Upper lobe of left lung (tissue), 4 donors: ENCODE measurements at regions not wholly inside any gene's neighbourhood (a gene's known extent, or its start where the extent isn't known, plus 50 kb on each side); places are given as distances from the start of the nearest gene placed in this dataset.

Experiments
- CTCF ChIP-seq, 6 experiments: fragments of 450-650 bp in 4 of 6; fragments of 200-600 bp in 2 of 6; sonication (generic) in 2 of 6; IDR thresholded peaks; one replicate each; pipeline ENCODE4 v1.5.1; 2016 to 2019; ENCODE audit warnings: antibody characterized with exemption in 6 of 6
- EP300 ChIP-seq, 4 donors: sonication (generic); formaldehyde crosslinking; IDR thresholded peaks; one replicate each; pipeline ENCODE4 v1.5.1; 2017; ENCODE audit warnings: antibody characterized with exemption in 4 of 4, control low read depth in 2 of 4

DNA sequence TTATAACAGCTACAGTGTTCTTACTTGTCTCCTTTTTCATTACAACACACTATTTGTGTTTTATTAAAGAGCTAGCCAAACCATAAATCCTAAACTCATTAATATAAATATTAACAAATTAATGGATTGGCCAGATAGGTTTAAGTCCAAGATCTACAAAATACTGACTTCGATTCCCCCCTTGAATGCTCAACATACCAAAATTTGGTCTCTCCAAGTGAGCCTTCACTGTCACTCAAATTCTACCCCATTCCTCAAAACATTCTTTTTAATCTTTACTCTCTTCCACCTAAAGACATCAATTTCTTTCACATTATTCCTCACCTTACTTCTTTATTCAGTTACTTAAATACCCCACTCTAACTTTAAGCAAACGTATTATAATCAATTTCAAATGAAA, 281.5 kb downstream of the ICOS start:
- no peak for TF ChIP-seq CTCF (IDR thresholded peaks at IDR 0.05)
- TF ChIP-seq EP300 (IDR thresholded peaks at IDR 0.05): no peak
